SW480 (cell line): ENCODE measurements at regions not wholly inside any gene's neighbourhood (a gene's known extent, or its start where the extent isn't known, plus 50 kb on each side); places are given as distances from the start of the nearest gene placed in this dataset.

Experiments used
- DNase-seq: peaks from one replicate; pipeline ENCODE4 v3.0.0-alpha.2; 2016; ENCODE audit warnings: low spot score

DNA sequence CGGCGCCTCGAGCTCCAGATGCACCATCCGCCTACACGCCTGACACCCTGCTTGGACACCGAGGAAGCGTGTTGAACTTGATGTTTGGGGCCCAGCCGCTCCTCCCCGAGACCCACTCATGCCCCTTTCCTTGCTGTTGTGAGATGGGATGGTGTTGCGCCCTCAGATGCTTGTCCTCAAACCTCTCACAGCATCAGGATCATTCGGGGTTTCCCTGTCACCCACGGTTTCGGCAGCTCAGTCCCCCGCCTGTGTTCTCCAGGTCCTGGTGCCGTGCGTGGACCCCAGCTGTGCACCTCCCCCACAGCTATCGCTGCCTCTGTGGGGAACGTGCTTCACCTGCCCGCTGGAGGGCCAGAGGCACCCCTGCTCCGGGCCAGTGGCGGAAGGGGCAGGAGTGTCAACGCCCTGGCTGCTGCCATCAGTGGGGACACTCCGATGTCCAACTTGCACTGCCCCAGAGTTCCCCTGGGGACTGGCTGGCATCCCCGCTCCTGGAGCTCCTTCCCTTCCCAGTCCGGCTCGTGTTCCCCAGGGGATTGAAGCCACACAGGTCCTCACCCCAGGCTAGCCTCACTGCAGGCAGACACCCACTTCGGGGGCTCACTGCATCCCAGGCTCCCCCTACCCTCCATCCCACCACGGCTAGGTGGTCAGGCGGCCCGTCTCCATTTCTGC is 82.3 kb upstream of the ADRA2C start:
- no peak for DNase-seq

GRCh38 chr4:3683077-3683743 is 83.0 kb upstream of the ADRA2C start:
- DNase-seq = no peak

GRCh38 chr4:3682236-3683076 is 83.7 kb upstream of the ADRA2C start:
- DNase-seq = no peak

GRCh38 chr4:3681191-3681590 is 85.0 kb upstream of the ADRA2C start:
- no peak for DNase-seq

DNA sequence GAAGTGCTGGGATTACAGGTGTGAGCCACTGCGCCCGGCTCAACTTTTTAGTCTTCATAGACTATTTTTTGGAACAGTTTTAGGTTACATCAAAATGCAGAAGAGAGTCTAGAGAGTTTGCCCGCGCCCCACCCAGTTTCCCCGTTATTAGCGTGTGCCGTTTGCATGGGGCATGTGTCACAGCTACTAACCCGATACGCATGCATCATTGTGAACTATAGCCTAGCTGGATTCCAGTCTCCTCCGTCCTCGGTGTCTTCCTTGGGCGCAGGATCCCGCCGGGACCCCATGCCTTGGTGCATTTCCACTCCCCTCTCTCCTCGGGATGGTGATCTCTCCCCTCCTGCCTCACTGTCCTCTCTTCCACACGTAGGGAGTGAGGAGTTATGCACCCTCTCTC is 85.5 kb upstream of the ADRA2C start:
- DNase-seq = no peak

DNA sequence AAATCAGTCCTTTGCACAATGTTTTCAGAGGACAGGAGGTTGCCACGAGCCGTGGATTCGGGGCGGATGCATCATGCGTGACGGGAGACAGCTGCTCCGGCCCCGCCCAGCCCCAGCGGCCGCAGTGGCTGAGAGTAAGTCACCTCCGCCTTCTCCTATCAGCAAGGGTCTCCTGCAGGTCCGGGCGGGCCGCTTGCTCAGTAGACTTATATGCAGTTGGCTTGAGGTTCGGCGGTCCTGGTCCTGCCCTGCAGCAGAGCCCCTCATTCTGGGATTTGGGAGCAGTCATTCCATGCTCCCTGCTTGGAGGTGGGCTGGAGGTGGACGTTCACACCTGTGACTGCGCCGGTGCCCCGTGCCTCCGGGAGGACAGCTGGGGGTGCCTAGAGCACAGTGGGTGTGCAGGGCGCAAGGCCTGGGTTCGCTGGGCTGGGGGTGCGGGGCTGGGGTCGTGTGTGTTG is 86.3 kb upstream of the ADRA2C start:
- DNase-seq = no peak

GRCh38 chr4:3679071-3679825 is 86.9 kb upstream of the ADRA2C start:
- no peak for DNase-seq

DNA sequence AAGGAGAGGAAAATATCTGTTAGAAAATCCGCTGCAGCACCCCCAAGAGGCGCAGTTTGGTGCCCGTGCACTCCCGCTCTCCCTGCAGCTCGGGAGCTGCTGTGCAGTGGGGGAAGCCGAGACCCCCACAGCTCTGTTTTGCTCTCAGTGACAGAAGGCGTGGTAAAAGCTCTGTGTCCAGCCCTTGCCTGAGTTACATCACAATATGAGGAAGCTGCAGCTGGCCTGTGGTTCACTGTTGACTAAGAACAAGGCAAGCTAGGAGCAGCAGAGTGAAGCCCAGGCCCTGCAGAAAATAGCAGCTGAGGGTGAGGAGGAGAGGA is 88.5 kb upstream of the ADRA2C start:
- DNase-seq = no peak

DNA sequence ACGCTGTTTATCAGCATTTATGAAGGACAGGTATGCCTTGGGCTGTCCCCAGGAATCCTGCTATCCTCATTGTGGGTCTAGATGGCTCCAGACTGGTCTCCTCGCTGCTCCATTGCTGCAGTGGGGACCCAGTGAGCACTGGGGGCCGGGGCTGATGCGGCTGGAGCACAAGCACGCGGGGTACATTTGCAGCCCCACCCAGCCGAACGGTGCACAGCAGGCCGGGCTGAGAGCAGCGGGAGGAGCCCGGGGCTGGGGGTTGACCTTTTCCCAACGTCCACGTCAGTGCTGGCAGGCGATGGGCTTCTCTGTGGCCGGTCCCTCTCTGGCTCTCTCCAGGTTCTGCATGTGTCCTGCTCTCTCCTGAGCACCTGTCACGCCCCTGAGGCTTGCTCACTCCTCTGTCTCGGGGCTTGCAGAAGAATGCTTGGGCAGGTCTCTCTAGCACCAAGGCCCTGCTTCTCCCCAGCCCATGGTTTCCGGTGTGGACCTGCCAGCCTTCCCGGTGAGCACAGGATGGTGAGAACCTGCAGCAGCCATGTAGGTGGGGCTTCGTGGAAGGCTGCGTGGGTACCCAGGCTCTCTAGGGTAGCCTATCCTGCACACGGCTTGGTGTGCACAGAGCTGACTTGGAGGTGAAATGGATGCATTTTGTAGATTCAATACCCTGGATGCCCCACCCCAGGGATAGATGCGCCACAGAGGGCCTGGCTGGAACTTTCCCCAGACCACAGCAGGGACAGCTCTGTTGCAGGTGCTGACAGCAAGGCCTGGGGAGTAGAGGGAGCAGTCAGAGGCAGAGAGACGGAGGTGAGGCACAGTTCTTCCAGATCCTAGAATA is 89.1 kb upstream of the ADRA2C start:
- DNase-seq = no peak

DNA sequence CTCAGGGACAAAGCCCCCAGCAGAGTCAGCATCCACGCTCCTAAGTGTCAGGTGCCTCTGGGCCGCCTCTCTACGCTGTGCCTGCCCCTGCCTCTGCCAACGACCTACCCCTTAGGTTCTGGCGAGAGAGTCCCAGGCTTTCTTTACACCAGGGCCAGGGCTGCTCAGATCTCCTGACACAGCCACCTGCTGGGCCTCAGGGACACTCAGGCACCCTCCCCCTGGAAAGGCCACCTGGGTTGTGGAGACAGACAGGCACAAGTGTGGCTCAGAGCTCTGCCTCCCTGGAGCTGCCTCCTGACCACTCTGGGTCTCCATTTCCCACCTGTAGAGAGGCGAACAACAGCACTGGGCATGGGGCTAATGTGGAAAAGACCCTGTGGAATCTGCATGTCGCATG is 90.0 kb upstream of the ADRA2C start:
- no peak for DNase-seq

GRCh38 chr4:3675251-3676115 is 90.7 kb upstream of the ADRA2C start:
- DNase-seq = no peak

DNA sequence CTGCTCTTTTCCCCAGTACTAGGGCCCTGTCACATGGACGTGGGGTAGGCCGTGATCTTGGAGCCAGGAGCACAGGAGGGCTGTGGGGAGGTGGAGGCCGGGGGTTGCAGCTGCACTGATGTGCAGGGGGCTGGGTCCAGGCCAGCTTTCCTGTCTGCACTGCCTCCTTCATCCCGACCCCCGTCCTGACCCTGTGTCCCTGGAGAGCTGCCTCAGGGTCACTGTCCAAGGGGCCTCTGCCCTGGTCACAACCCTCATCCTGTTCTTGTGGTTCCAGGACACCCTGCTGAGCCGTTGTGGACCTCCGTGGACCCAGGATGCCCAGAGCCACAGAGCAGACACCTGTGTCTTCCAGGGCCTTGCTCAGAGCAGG is 91.7 kb upstream of the ADRA2C start:
- no peak for DNase-seq

DNA sequence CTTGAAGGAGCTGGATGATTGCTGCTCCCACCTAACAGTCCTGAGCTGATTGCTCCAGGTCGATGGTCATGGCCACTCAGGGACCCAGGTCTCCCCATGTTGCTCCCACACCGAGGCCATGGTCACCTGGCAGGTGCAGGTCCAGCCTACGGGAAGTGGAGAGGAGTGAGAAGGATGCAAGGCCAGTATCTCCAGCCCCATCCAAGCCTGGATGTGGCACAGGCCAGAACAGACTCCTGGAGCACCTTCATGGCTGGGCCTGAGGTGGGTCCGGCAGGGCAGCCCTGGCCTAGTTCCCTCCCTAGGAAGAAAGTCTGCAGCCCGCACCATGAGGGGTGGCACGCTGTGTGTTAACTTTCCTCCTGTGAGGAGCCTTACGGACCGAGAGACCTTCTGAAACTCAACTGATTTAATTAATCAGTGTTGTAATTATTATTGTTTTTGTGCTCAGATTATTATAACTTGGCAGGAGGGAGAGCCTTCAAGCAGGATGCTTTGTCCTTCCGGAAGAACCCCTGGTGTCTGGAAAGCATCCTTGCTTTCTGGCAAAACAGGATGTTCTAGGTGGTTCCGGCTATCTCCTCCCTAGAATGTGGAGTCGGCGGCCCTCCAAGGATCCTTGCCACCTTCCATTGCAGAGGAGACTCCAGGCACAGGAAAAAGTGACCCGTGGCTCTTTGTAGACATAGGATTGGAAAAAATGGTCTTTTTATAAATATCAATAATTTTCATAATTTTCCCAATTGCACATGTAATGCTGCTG is 92.3 kb upstream of the ADRA2C start:
- DNase-seq = no peak

DNA sequence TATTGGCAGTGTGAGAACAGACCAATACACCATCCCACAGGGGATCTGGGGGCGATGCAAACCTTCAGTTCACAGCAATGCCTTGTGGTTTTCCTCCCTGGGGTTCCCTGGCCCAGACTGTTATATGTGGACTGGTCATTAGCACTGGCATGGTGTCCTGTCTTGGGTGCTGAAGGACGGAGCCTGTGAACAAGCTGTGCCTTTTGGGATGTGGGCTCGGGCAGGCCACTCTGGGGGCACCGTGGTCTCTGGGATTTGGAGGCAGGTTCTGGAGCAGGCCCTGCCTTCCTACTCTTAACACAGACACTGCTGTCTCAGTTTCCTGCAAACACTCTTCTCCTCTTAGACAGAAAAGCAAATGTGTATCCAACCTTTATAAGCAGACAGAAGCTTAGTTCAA is 93.0 kb upstream of the ADRA2C start:
- no peak for DNase-seq

GRCh38 chr4:3672465-3672831 is 93.7 kb upstream of the ADRA2C start:
- no peak for DNase-seq

GRCh38 chr4:3671571-3672464 is 94.4 kb upstream of the ADRA2C start:
- DNase-seq = peak; percentile 69

DNA sequence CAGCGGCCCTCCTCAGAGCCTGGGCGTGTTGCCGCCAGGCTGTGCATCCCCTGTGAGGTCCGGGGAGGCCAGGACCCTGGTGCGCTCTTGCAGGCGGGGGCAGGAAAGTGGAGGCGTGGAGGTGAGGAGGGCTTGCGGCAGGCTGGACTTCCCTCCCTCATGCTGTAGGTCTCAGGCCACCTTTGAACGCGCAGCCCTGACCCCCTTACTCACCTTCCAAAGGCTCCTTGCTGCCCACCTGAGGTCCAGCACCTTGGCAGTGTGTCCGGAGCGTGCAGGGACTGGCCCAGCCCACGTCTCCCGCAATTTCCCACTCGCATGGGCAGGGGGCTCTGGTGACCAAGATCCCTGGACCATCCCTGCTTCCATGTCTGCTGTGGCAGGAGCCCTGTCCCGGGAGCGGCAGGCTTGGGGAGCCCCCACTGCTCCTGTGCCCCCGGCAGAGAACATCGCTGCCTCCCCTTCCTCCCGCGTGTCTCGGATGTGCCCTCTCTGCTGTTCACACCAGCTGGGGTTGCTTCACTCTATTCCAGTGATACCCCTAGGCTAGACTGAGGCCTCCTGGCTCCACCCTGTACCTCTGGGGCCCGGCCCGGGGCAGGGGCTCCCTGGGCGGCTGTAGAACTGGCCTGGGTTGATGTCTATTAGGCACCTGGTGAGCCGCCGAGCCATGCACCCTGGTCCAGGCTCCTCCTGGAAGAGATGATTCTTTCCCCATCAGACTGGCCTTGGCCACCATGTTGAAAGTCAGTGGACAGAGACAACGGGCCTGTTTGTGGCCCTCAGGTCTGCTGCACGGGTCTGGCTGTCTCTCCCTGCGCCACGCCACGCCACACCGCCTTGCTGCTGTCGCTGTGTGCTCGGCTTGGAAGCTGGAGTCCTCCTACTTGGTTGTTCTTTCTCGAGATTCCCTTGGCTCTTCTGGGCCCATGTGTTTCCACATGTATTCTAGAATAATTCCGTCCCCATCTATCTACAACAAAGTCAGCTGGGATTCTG is 95.4 kb upstream of the ADRA2C start:
- no peak for DNase-seq

GRCh38 chr4:3669553-3669949 is 96.6 kb upstream of the ADRA2C start:
- no peak for DNase-seq
